Heart left ventricle (tissue), 13 donors: ENCODE measurements at regions not wholly inside any gene's neighbourhood (a gene's known extent, or its start where the extent isn't known, plus 50 kb on each side); places are given as distances from the start of the nearest gene placed in this dataset.

ENCODE experiments used
- CTCF ChIP-seq, 12 donors: fragments of 200-600 bp; sonication (generic) in 4 of 12; IDR thresholded peaks; one replicate each; pipeline versions ENCODE4 v1.5.0 to v1.8.0; 2018 to 2022; ENCODE audit warnings: antibody characterized with exemption in 12 of 12, mild to moderate bottlenecking in 5 of 12
- POLR2A ChIP-seq, 2 donors: fragments of 450-650 bp; IDR thresholded peaks; one replicate each; pipeline ENCODE4 v1.6.1; 2017; ENCODE audit warnings: antibody characterized with exemption in 2 of 2, mild to moderate bottlenecking in 2 of 2, moderate library complexity in 2 of 2
- donor health status: ischemic (EF 13 %, LVEDD 7.1; RV severe dilation, severe dysfunction).
- donor health status: DM: no; HTN: yes; CAD: no.
- donor health status: DM: no; HTN: no; CAD: no.
- donor health status: ischemic (EF 25% LVEDD 6.9; RV normal size, moderate dysfunction).
- donor health status: ischemic (EF 25% LVEDD 5.7; RV mildly dilated, moderate dysfunction).
- donor health status: ischemic (EF 35%, LVEDD 5.7; RV mildly dilated, moderate dysfunction).
- donor health status: nonischemic (EF 11% LVEDD 7.7; RV severe dilation, severe dysfunction).
- donor health status: DM: yes; HTN: yes; CAD: no.
- donor health status: PGD.
- donor health status: ischemic (EF 29% LVEDD 5.4; RV normal size, mild dysfunction).
- donor health status: nonischemic (EF 23%, LVEDD 6.1; RV moderate dilation, normal function).

- TF ChIP-seq CTCF (IDR thresholded peaks at IDR 0.05) (no peak), POLR2A (IDR thresholded peaks at IDR 0.05) (no peak)
Measured at GRCh38 chr1:106194206-106194605, 862.3 kb upstream of the PRMT6 start.
